ENCODE measurements at regions not wholly inside any gene's neighbourhood (a gene's known extent, or its start where the extent isn't known, plus 50 kb on each side); places are given as distances from the start of the nearest gene placed in this dataset.

- H3K4me2 ChIP-seq (ENCODE audit: insufficient read depth in 1 of 2, low read depth in 2 of 2, low read length in 2 of 2): no peak overlapping the region
- CTCF ChIA-PET (ENCODE audit: partially characterized antibody): interaction anchor here (1.8 kb wide), 1 partner anchor 11 kb away, joined by 4 read pairs; no protein-coding TSS in a partner anchor
- WGBS, 2 experiments (ENCODE audit: extremely low coverage in 1 of 2, insufficient coverage in 1 of 2, insufficient read length in 1 of 2, insufficient replicate concordance in 2 of 2, low coverage in 1 of 2, low lambda C conversion rate in 2 of 2, missing lambda C conversion rate in 1 of 2): 80% methylated on average over 1 of the region's 1 CpG; no CpG with 5 or more reads in 1 of the 2 experiments
These were observed 194.2 kb upstream of the NPSR1 start for GRCh38 chr7:34463830-34464229.

More at GRCh38 chr7:34463830-34464229, 194.2 kb upstream of the NPSR1 start:
- H2BK15ac ChIP-seq (ENCODE audit: low read length): no peak overlapping the region
- H3K4ac ChIP-seq (replicated peaks; ENCODE audit: insufficient read length, low read depth, low read length): no peak overlapping the region
- no peak overlapping the region for H2BK12ac ChIP-seq (ENCODE audit: low read depth, low read length)
- no peak overlapping the region for H2BK5ac ChIP-seq (ENCODE audit: low read depth, low read length)
- H3K23me2 ChIP-seq (ENCODE audit: low read depth, low read length): no peaks in the 10 kb centered on the region
- H3K56ac ChIP-seq (replicated peaks; ENCODE audit: insufficient read length, low read depth, low read length): no peak overlapping the region
- no peak overlapping the region for H3K4me3 ChIP-seq (ENCODE audit: extremely low read depth in 1 of 4, insufficient read depth in 2 of 4, low read depth in 3 of 4, low read length in 4 of 4)
- no peak overlapping the region for H2AFZ ChIP-seq (ENCODE audit: low read length)
- no peak overlapping the region for H3K9ac ChIP-seq (replicated peaks in 1 of 4; ENCODE audit: extremely low read depth in 1 of 4, low read depth in 3 of 4, low read length in 3 of 4)
- no peak overlapping the region for H3K18ac ChIP-seq (ENCODE audit: extremely low read depth, low read length)
- no peak overlapping the region for H3K14ac ChIP-seq (ENCODE audit: insufficient read length)
- H3K9me3 ChIP-seq (ENCODE audit: insufficient read depth in 2 of 2, low read depth in 1 of 2, low read length in 1 of 2): no peaks in the 10 kb centered on the region
- H4K20me1 ChIP-seq (replicated peaks in 1 of 2; ENCODE audit: control insufficient read depth in 1 of 2, insufficient read depth in 2 of 2, low read length in 2 of 2): no peaks in the 10 kb centered on the region
- POLR2A ChIA-PET (ENCODE audit: partially characterized antibody): no interaction called here
- H4K5ac ChIP-seq (ENCODE audit: insufficient read length, low read depth, low read length): no peak overlapping the region
- H3K27ac ChIP-seq (ENCODE audit: low read depth, low read length): no peak overlapping the region
- H2BK20ac ChIP-seq (ENCODE audit: low read length): no peak overlapping the region
- H2AK5ac ChIP-seq (ENCODE audit: low read depth, low read length): no peak overlapping the region
- DNase-seq (ENCODE audit: low read depth in 1 of 2, low spot score in 2 of 2) (no peak), FAIRE-seq (no peak)
- no peaks in the 10 kb centered on the region for H3K79me2 ChIP-seq (ENCODE audit: control insufficient read depth in 1 of 2, insufficient read depth in 2 of 2, low read length in 2 of 2)
- H3K23ac ChIP-seq (ENCODE audit: insufficient read length): no peak overlapping the region
- TF ChIP-seq JUND (IDR thresholded peaks at IDR 0.05; ENCODE audit: low read length) (no peak), EZH2 (IDR thresholded peaks at IDR 0.05; ENCODE audit: low read depth, low read length, severe bottlenecking) (no peak), SIN3A (conservative IDR thresholded peaks at IDR 0.05 in 1 of 2, IDR thresholded peaks at IDR 0.05 in 1 of 2; ENCODE audit: low read depth in 1 of 2, low read length in 2 of 2) (no peak), ASH2L (IDR thresholded peaks at IDR 0.05; ENCODE audit: low read length) (no peak), MAFK (IDR thresholded peaks at IDR 0.05; ENCODE audit: low read depth, low read length) (no peak), E2F6 (IDR thresholded peaks at IDR 0.05) (no peak), SUZ12 (IDR thresholded peaks at IDR 0.05; ENCODE audit: low read length) (no peak), POLR2AphosphoS5 (IDR thresholded peaks at IDR 0.05; ENCODE audit: low read depth, low read length) (no peak), ATF3 (IDR thresholded peaks at IDR 0.05; ENCODE audit: insufficient read depth, low read depth, low read length) (no peak), TAF7 (optimal IDR thresholded peaks at IDR 0.05; ENCODE audit: borderline replicate concordance, low read depth, low read length) (no peak), TAF1 (IDR thresholded peaks at IDR 0.05; ENCODE audit: low read depth, low read length) (no peak)
- no peaks in the 10 kb centered on the region for H3K36me3 ChIP-seq (ENCODE audit: control insufficient read depth in 2 of 4, insufficient read depth in 4 of 4, low read length in 3 of 4)
- H3K4me1 ChIP-seq (replicated peaks in 1 of 4; ENCODE audit: control insufficient read depth in 3 of 4, insufficient read depth in 4 of 4, low read length in 3 of 4): no peaks in the 10 kb centered on the region
- H3K27me3 ChIP-seq (replicated peaks in 1 of 4; ENCODE audit: control insufficient read depth in 3 of 4, extremely low read depth in 1 of 4, insufficient read depth in 3 of 4, low read length in 3 of 4): no peaks in the 10 kb centered on the region
- H2BK120ac ChIP-seq (replicated peaks; ENCODE audit: low read depth, low read length): no peak overlapping the region
- H4K8ac ChIP-seq (ENCODE audit: extremely low read depth, insufficient read depth, low read length): no peak overlapping the region
- no peaks in the 10 kb centered on the region for H3K79me1 ChIP-seq (ENCODE audit: low read depth, low read length)
- no peak overlapping the region for H4K91ac ChIP-seq (replicated peaks; ENCODE audit: insufficient read length, low read length)

Data from H1 (cell line).